GM18870 (cell line): ENCODE measurements at regions not wholly inside any gene's neighbourhood (a gene's known extent, or its start where the extent isn't known, plus 50 kb on each side); places are given as distances from the start of the nearest gene placed in this dataset.
"Not testable (repeated sequence)": the region's sequence is repeated elsewhere in the genome, so short reads cannot be mapped to it uniquely, and the experiment has no call there.

Source experiments
- ATAC-seq: cut with Tn5 transposase; IDR thresholded peaks from one replicate; pipeline ENCODE4 v1.9.1; 2021; ENCODE audit warnings: moderate library complexity; ENCODE audit not compliant: unreplicated experiment

- ATAC-seq, result not testable (repeated sequence)
Measured at GRCh38 chr12:9450127-9450567, 157.6 kb downstream of the KLRB1 start.

- not testable (repeated sequence) for ATAC-seq
Measured at GRCh38 chr12:9449657-9450126, 158.0 kb downstream of the KLRB1 start.

DNA sequence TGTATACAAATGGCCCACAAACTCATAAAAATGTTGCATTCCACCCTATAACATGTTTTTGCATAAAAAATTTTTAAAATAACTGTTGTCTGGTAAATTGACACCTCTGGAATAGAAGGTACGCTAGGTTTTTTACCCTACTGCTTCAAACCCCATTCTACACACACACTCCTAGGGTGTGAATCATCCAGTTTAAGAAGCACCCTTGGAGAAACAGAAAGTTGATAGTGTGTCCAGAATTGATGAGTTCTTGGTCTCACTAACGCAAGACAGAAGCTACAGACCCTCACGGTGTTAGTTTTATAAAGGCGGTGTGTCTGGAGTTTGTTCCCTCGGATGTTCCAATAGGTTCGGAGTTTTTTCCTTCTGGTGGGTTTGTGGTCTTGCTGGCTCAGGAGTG lies 158.5 kb downstream of the KLRB1 start:
- no peak for ATAC-seq

- ATAC-seq, result not testable (repeated sequence)
Measured at GRCh38 chr12:9448648-9449047, 159.1 kb downstream of the KLRB1 start.

DNA sequence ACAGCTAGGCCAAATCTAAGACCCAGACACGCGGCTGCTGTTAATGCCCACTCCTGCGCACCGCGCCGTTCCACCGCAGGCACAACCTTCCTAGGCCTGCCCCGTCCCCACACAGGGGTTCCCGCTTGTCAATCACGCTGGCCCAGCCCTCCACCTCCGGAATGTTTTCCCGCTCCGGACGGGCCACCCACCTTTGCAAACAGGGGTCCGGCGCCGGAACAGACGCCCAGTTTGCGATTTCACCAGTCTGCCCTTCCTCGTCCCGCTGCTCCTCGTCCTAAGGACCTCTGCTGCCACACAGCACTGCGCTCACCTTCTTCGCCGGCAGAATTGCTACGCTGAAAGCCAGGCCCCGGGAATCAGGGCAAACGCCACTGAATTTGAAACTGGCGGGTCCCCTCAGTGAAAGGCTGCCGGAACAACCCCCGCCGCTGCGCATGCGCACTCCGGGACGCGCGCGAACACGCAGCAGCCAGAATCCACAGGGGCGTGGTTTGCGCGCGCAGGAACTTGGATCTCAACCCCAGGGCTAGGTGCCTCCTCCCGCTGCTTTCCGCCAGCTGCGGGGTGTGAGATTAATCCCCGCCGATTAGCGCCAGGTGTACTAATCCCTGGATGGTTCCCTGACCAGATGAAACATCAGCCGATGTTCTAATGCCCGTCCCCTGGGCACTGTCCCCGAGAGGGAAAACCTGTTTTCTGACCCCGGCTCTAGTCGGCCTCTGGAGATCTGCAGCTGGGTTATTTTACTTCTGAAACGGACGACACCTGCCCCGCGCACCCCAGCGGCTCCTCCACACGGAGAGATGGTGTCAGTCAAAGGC lies 159.7 kb downstream of the KLRB1 start:
- peak; percentile 48 for ATAC-seq

DNA sequence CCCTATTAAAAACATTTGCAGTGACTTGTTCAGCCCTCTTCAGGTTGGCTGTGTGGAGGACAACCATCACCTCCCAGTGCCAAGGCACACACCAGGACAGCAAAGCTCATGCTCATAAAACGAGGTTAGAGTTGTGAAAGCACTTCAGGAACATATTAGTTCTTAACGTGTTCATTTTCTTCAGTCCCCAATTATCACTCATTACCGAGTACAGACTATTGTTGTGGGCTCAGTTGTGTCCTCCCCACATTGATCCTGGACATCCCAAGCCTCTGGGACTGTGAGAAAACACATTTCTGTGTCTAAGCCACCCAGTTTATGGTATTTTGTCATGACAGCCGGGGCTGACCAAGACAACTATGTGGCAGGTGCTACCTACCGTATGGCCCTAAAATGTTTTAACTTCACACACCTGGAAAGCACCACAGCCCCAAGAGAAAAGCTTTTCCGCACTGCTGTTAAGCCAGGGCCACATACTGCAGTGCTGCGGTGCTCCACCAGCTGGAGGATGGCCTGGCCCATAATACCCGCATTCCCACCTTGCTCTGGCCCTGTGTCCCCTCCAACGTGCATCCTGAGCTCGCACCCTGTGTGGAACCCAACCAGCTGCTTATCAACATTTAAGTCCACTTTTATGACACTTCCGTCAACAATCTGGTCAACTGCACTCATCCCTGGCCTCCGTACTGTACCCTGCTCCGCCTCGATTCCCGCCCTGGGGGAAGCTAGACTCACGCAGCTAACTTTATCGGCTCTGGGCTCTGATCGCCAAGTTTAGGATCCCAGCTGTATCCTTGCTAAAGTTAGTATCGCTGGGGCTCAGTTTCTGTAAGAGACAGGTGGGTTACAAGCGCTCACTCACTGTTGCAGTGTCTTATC lies 160.6 kb downstream of the KLRB1 start:
- ATAC-seq, result peak; percentile 32

DNA sequence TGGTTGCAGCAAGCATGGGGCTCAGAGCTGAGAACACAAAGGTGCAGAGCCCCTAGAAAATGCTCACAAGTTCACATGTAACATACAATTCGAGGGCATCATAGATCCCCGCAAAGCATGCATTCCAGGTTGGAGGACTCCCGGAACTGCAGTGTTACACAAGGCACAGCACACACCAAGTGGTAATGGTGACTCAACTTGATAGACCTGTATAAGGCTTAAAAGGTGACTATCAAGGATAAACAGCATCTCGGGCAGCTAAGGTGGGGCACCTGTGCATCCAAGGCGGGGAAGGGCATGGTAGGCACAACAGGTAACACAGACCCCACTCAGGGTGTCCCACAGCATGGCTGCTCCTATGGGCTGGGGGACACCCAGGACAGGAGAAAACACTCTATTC lies 167.3 kb downstream of the KLRB1 start:
- not testable (repeated sequence) for ATAC-seq

DNA sequence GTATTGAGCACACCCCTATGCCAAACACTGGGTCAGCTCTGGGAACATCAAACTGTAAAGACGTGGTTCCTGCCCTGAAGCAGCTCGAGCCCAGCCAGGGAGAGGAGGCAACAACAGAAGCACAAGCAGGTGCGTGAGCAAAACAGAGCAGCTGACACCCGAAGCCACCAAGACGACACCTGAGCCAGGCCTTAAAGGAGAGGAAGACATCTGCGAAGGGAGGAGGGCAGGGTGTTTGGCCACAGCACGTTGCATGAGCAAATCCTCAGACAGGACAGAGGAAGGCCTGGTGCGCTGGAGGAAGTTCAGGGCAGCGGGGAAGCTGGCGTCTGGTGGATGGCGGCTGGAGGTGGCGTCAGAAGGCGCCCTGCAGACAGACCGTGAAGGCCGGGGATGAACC lies 172.0 kb downstream of the KLRB1 start:
- ATAC-seq, result not testable (repeated sequence)

DNA sequence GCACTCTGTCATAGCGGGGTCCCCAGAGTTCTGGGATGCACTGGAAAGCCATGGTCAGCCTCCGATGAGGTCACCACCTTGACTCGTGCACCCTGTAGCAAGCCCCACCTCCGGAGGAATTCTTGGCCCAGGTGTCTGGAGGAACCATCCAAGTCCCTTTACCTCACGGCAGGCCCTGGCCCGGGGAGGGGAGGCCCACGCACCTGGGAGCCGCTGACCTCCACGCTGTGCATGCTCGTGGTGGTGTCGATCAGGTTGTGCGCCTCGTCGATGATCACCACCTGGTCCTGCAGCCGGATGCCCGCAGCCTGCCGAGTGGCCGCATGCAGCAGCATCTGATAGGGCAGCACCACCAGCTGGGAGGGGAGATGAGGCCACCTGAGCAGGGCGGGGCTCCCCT lies 177.3 kb downstream of the KLRB1 start:
- ATAC-seq, result not testable (repeated sequence)

- ATAC-seq, result not testable (repeated sequence)
Measured at GRCh38 chr12:9428856-9429255, 178.9 kb downstream of the KLRB1 start.

GRCh38 chr12:9425429-9425828 lies 182.3 kb downstream of the KLRB1 start:
- ATAC-seq, result not testable (repeated sequence)

DNA sequence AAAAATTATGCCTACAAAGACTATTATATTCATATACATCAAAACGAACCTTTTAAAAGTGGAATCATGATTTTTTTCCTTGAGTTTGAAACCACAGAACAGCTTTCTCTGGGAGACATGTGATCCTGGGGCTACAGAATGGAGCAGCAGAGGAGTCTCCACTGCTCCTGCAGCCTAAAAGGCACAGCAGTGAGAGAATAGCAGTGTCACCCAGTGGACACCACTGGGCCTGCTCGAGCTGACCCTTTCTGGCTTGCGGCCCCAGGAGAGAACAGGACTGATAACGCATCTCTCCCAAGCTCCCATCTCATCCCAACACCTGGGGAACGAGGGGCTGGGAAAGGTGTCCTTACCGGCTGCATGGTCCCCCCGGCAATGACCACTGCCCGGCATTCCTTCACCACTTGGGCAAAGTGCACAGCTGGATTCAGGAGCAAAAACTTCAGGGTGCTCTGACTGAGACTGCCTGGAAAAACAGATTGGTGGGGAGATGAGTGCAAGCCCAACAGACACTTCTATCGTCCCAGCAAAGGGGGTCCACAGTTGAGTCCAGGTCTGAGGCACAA lies 183.5 kb downstream of the KLRB1 start:
- not testable (repeated sequence) for ATAC-seq

DNA sequence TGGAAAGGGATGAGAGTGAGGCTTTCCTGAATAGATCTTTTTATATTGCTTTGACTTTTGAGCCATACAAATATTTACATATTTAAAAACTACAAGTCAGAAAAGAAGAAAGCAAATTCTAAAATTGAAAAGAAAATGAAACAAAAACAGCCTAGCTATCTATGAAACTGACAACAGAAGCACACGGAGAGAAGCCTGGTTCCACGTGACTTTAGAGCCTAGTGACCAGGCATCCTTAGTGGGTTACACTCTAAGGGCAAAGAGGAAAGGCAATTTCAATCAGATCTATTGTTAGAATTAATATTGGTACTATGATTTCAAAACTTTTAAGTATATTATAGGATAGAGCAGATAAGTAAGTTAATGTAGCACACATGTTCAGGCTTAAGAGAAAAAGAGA lies 185.0 kb downstream of the KLRB1 start:
- not testable (repeated sequence) for ATAC-seq

DNA sequence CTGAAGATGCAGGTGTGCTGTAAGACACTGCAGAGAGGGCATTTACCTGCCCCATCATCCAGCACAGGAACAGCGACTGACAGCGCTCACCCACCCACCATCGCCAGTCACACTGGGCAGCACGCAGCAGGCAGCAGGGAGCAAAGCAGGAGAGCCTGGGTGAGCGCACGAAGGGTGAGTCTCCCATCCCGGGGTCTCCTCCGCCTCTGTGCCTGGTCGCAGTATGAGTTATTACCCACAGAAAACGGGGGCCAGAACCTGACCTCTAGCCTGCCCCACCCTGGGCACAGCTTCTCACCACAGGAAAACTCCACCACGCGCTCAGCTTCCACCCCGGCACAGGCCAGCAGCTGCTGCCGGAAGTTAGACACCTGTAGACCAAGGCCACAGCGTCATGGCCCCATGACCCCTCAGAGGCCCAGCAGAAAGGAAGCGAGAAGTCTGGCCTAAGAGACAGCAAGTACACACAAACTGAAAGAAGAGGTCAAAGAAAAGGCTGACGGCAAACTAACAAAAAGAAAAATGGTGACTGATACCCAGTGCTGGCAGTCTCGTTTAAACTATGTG lies 186.1 kb downstream of the KLRB1 start:
- ATAC-seq, result not testable (repeated sequence)

GRCh38 chr12:9420817-9421519 lies 186.7 kb downstream of the KLRB1 start:
- ATAC-seq, result not testable (repeated sequence)

- ATAC-seq, result not testable (repeated sequence)
Measured at GRCh38 chr12:9418669-9419041, 189.1 kb downstream of the KLRB1 start.

GRCh38 chr12:9417947-9418668 lies 189.6 kb downstream of the KLRB1 start:
- ATAC-seq, result not testable (repeated sequence)

- ATAC-seq, result not testable (repeated sequence)
Measured at GRCh38 chr12:9417341-9417740, 190.4 kb downstream of the KLRB1 start.

DNA sequence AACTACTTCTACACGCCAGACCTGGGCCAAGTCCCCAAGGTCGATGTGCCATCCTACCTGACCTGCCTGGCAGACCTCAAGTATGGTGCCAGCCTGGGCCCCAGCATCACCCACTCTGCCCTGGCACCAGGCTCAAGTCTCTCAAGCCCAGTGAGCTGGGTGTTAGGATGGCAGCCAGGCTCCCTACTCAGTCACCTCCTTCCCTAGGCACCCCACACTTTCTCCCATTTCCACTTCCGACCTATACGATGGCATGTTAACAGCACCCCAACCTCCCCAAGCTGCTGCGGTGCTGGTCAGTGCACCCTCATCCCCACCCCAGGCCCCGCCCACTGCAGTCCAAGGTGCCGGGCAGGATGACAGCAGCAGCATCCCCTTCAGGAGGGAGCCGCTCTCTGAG lies 191.4 kb downstream of the KLRB1 start:
- ATAC-seq, result not testable (repeated sequence)

DNA sequence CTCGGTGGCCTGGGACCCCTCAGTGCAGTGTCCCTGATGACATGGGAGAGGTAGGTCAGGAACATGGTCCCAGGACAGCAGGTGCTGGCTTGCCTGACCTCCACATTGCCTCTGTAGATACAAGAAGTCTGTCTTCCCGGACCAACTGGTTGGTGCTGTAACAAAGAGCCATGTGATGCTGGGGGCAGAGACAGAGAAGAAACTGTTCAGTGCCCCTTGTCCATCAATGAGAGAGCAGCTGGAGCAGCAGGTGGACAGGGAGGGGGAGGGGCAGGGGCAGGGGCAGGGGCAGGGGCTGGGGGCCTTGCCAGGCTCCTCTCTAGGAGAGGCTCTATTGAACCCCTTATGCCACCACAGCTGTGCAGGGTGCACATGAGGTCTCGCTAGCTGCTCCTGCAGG lies 191.8 kb downstream of the KLRB1 start:
- ATAC-seq, result not testable (repeated sequence)
